ENCODE measurements at regions not wholly inside any gene's neighbourhood (a gene's known extent, or its start where the extent isn't known, plus 50 kb on each side); places are given as distances from the start of the nearest gene placed in this dataset.

- no peak for DNase-seq
- no peak overlapping the region for H3K9ac ChIP-seq (ENCODE audit: low read length)
- H3K4me1 ChIP-seq (ENCODE audit: control insufficient read depth, low read depth, low read length) = no peaks in the 10 kb centered on the region
- no peak overlapping the region for H3K56ac ChIP-seq (ENCODE audit: low read length)
- no peaks in the 10 kb centered on the region for H3K79me1 ChIP-seq (ENCODE audit: low read length)
- no peak overlapping the region for H2BK5ac ChIP-seq (ENCODE audit: low read length)
- no peak overlapping the region for H3K4me2 ChIP-seq (ENCODE audit: low read length)
- no peaks in the 10 kb centered on the region for H3K27me3 ChIP-seq (ENCODE audit: insufficient read depth, low read length, poor library complexity)
- H3K4me3 ChIP-seq (ENCODE audit: low read length) = no peak overlapping the region
- H2BK15ac ChIP-seq (replicated peaks; ENCODE audit: low read depth) = no peak overlapping the region
- H2BK120ac ChIP-seq (ENCODE audit: low read depth, low read length) = no peak overlapping the region
- no peak overlapping the region for H3K18ac ChIP-seq (ENCODE audit: low read length)
- H3K27ac ChIP-seq (ENCODE audit: low read depth, low read length) = no peak overlapping the region
- WGBS (ENCODE audit: extremely low coverage, insufficient coverage, low lambda C conversion rate) = no CpG with 5 or more reads among the region's 2 CpGs
- no peak overlapping the region for H3K23ac ChIP-seq (ENCODE audit: low read length)
- no peak overlapping the region for H4K5ac ChIP-seq (ENCODE audit: low read length)
- no peak overlapping the region for H2AK5ac ChIP-seq (ENCODE audit: low read length)
- no peak overlapping the region for H4K8ac ChIP-seq (ENCODE audit: low read depth, low read length)
- no peaks in the 10 kb centered on the region for H3K79me2 ChIP-seq (ENCODE audit: control insufficient read depth, insufficient read depth, low read length)
- no peaks in the 10 kb centered on the region for H3K36me3 ChIP-seq (ENCODE audit: control insufficient read depth, insufficient read depth, low read length)
- no peak overlapping the region for H3K4ac ChIP-seq (ENCODE audit: low read depth, low read length)
These were observed 55.8 kb upstream of the SLC6A11 start for GRCh38 chr3:10760199-10760598.

DNA sequence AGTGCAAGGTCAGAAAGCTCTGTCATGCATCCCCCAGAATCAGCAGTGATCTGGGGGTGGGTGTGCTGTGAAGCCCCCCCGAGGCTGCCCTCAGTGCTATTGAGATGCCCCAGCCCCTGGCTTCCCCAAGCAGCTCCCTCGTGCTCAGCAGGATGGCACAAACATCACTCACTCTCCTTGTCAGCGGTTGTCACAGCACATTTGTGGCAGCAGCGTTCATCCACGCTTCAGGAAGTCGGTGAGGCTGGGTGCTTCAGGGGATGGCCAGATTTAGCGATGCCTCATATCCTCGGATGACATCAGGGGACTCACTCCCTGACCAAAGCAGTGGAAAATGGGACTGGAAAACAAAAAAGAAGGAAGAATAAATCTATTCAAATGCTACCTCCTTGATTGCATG is 54.4 kb upstream of the SLC6A11 start:
- Histone ChIP-seq H3K18ac (ENCODE audit: low read length) (no peak overlapping the region), H3K4me3 (ENCODE audit: low read length) (no peak overlapping the region), H3K79me1 (ENCODE audit: low read length) (no peaks in the 10 kb centered on the region), H3K9ac (ENCODE audit: low read length) (no peak overlapping the region), H3K36me3 (ENCODE audit: control insufficient read depth, insufficient read depth, low read length) (no peaks in the 10 kb centered on the region), H3K27ac (ENCODE audit: low read depth, low read length) (no peak overlapping the region), H2BK15ac (replicated peaks; ENCODE audit: low read depth) (no peak overlapping the region), H3K4ac (ENCODE audit: low read depth, low read length) (no peak overlapping the region), H2AK5ac (ENCODE audit: low read length) (no peak overlapping the region), H2BK120ac (ENCODE audit: low read depth, low read length) (no peak overlapping the region), H3K4me2 (ENCODE audit: low read length) (no peak overlapping the region), H4K5ac (ENCODE audit: low read length) (no peak overlapping the region), H3K56ac (ENCODE audit: low read length) (no peak overlapping the region), H2BK5ac (ENCODE audit: low read length) (no peak overlapping the region), H3K79me2 (ENCODE audit: control insufficient read depth, insufficient read depth, low read length) (no peaks in the 10 kb centered on the region), H3K4me1 (ENCODE audit: control insufficient read depth, low read depth, low read length) (no peaks in the 10 kb centered on the region), H3K23ac (ENCODE audit: low read length) (no peak overlapping the region), H4K8ac (ENCODE audit: low read depth, low read length) (no peak overlapping the region), H3K27me3 (ENCODE audit: insufficient read depth, low read length, poor library complexity) (no peaks in the 10 kb centered on the region)
- no peak for DNase-seq
- WGBS (ENCODE audit: extremely low coverage, insufficient coverage, low lambda C conversion rate) = no CpG with 5 or more reads among the region's 8 CpGs

GRCh38 chr3:10762116-10762515 is 53.9 kb upstream of the SLC6A11 start:
- no peak overlapping the region for H4K8ac ChIP-seq (ENCODE audit: low read depth, low read length)
- H3K23ac ChIP-seq (ENCODE audit: low read length) = no peak overlapping the region
- H3K27me3 ChIP-seq (ENCODE audit: insufficient read depth, low read length, poor library complexity) = no peaks in the 10 kb centered on the region
- no peak for DNase-seq
- no peak overlapping the region for H3K56ac ChIP-seq (ENCODE audit: low read length)
- no peak overlapping the region for H2BK120ac ChIP-seq (ENCODE audit: low read depth, low read length)
- H3K4me3 ChIP-seq (ENCODE audit: low read length) = no peak overlapping the region
- no peak overlapping the region for H4K5ac ChIP-seq (ENCODE audit: low read length)
- H3K4me2 ChIP-seq (ENCODE audit: low read length) = no peak overlapping the region
- no peak overlapping the region for H3K27ac ChIP-seq (ENCODE audit: low read depth, low read length)
- no peaks in the 10 kb centered on the region for H3K79me1 ChIP-seq (ENCODE audit: low read length)
- H3K36me3 ChIP-seq (ENCODE audit: control insufficient read depth, insufficient read depth, low read length) = no peaks in the 10 kb centered on the region
- no peaks in the 10 kb centered on the region for H3K4me1 ChIP-seq (ENCODE audit: control insufficient read depth, low read depth, low read length)
- no peak overlapping the region for H2BK5ac ChIP-seq (ENCODE audit: low read length)
- no peak overlapping the region for H2BK15ac ChIP-seq (replicated peaks; ENCODE audit: low read depth)
- H2AK5ac ChIP-seq (ENCODE audit: low read length) = no peak overlapping the region
- no peak overlapping the region for H3K9ac ChIP-seq (ENCODE audit: low read length)
- H3K79me2 ChIP-seq (ENCODE audit: control insufficient read depth, insufficient read depth, low read length) = no peaks in the 10 kb centered on the region
- H3K18ac ChIP-seq (ENCODE audit: low read length) = no peak overlapping the region
- no CpG with 5 or more reads among the region's 5 CpGs for WGBS (ENCODE audit: extremely low coverage, insufficient coverage, low lambda C conversion rate)
- no peak overlapping the region for H3K4ac ChIP-seq (ENCODE audit: low read depth, low read length)

DNA sequence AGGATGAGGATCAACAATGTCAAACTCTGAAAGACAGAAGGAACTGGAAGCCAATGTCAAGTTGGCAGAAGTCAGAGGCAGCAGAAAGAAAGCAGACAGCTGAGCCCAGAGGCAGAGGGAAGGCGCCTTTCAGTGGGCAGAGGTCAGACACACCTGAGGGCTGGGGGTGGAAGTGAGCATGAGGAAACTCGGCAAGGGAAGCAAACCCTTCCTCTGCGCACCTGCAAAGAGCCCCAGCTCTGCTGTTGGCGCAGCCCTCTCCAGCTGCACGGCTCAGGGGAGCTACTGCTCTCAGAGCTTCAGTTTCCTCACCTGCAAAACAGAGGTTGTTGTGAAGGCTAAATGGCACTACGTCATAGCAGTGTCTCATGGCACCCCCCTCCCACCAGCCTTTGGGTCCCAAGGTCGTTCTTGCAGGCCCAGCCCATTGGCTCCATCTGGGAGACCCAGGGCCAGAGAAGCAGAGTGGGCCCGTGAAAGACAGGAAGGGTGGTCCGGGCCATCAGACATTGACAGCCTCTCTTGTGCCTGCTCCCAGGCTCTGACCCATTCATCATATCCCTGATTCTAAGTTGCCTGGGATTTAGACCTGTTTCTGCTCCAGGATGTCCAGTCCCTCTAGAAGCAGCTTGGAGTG is 53.3 kb upstream of the SLC6A11 start:
- Histone ChIP-seq H4K8ac (ENCODE audit: low read depth, low read length) (no peak overlapping the region), H3K4me3 (ENCODE audit: low read length) (no peak overlapping the region), H2AK5ac (ENCODE audit: low read length) (no peak overlapping the region), H2BK120ac (ENCODE audit: low read depth, low read length) (no peak overlapping the region), H3K79me1 (ENCODE audit: low read length) (no peaks in the 10 kb centered on the region), H2BK15ac (replicated peaks; ENCODE audit: low read depth) (no peak overlapping the region), H3K4ac (ENCODE audit: low read depth, low read length) (no peak overlapping the region), H2BK5ac (ENCODE audit: low read length) (no peak overlapping the region), H3K9ac (ENCODE audit: low read length) (no peak overlapping the region), H3K4me2 (ENCODE audit: low read length) (no peak overlapping the region), H3K27me3 (ENCODE audit: insufficient read depth, low read length, poor library complexity) (no peaks in the 10 kb centered on the region), H4K5ac (ENCODE audit: low read length) (no peak overlapping the region), H3K4me1 (ENCODE audit: control insufficient read depth, low read depth, low read length) (no peaks in the 10 kb centered on the region), H3K27ac (ENCODE audit: low read depth, low read length) (no peak overlapping the region), H3K36me3 (ENCODE audit: control insufficient read depth, insufficient read depth, low read length) (no peaks in the 10 kb centered on the region), H3K56ac (ENCODE audit: low read length) (no peak overlapping the region), H3K79me2 (ENCODE audit: control insufficient read depth, insufficient read depth, low read length) (no peaks in the 10 kb centered on the region), H3K23ac (ENCODE audit: low read length) (no peak overlapping the region), H3K18ac (ENCODE audit: low read length) (no peak overlapping the region)
- DNase-seq = no peak
- WGBS (ENCODE audit: extremely low coverage, insufficient coverage, low lambda C conversion rate) = no CpG with 5 or more reads among the region's 9 CpGs

DNA sequence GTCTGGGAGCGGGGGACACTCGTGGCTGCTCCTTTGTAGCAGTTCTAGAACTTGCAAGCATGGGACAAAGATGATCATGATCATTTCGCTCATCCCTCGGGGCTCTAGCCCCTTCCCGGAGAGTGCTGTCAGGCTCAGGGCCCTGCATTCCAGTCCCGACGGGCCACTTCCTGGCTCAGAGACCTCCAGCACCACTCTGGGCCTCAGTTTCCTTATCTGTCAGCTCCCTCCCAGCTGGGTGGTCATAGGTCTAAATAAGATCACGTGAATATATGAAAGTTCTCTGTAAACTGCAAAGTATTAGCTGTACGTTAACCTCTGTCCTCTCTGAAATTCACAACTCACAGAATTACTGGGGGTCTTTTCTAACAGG is 52.8 kb upstream of the SLC6A11 start:
- Histone ChIP-seq H3K79me1 (ENCODE audit: low read length) (no peaks in the 10 kb centered on the region), H3K4me3 (ENCODE audit: low read length) (no peak overlapping the region), H3K9ac (ENCODE audit: low read length) (no peak overlapping the region), H3K56ac (ENCODE audit: low read length) (no peak overlapping the region), H3K4ac (ENCODE audit: low read depth, low read length) (no peak overlapping the region), H3K4me1 (ENCODE audit: control insufficient read depth, low read depth, low read length) (no peaks in the 10 kb centered on the region), H3K4me2 (ENCODE audit: low read length) (no peak overlapping the region), H3K27me3 (ENCODE audit: insufficient read depth, low read length, poor library complexity) (no peaks in the 10 kb centered on the region), H4K5ac (ENCODE audit: low read length) (no peak overlapping the region), H3K27ac (ENCODE audit: low read depth, low read length) (no peak overlapping the region), H3K36me3 (ENCODE audit: control insufficient read depth, insufficient read depth, low read length) (no peaks in the 10 kb centered on the region), H3K18ac (ENCODE audit: low read length) (no peak overlapping the region), H2BK15ac (replicated peaks; ENCODE audit: low read depth) (no peak overlapping the region), H3K23ac (ENCODE audit: low read length) (no peak overlapping the region), H2BK5ac (ENCODE audit: low read length) (no peak overlapping the region), H4K8ac (ENCODE audit: low read depth, low read length) (no peak overlapping the region), H2AK5ac (ENCODE audit: low read length) (no peak overlapping the region), H2BK120ac (ENCODE audit: low read depth, low read length) (no peak overlapping the region), H3K79me2 (ENCODE audit: control insufficient read depth, insufficient read depth, low read length) (no peaks in the 10 kb centered on the region)
- no peak for DNase-seq
- WGBS (ENCODE audit: extremely low coverage, insufficient coverage, low lambda C conversion rate) = no CpG with 5 or more reads among the region's 9 CpGs

DNA sequence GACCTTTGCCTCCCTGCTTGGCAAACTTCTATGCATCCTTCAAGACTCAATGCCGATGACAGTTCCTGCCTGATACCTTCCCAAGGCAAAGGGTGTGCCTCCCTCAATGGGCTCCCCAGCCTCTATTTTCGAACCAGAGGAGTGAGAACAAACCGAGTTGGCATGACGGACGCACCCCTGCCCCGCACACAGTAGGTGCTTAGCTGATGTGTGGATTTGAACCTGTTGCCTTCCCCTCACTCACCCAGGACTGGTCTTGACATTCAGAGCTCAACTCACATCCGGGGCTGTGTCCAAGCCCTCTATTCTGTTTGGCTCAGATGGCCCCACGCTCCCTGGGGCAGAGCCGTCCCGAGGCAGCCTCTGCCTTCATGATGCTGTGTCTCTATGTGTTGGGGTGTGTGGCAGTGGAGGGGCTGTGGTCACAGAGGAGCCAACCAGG is 52.2 kb upstream of the SLC6A11 start:
- Histone ChIP-seq H3K56ac (ENCODE audit: low read length) (no peak overlapping the region), H3K4me1 (ENCODE audit: control insufficient read depth, low read depth, low read length) (no peaks in the 10 kb centered on the region), H3K79me1 (ENCODE audit: low read length) (no peaks in the 10 kb centered on the region), H2AK5ac (ENCODE audit: low read length) (no peak overlapping the region), H4K8ac (ENCODE audit: low read depth, low read length) (no peak overlapping the region), H3K9ac (ENCODE audit: low read length) (no peak overlapping the region), H2BK120ac (ENCODE audit: low read depth, low read length) (no peak overlapping the region), H3K79me2 (ENCODE audit: control insufficient read depth, insufficient read depth, low read length) (no peaks in the 10 kb centered on the region), H4K5ac (ENCODE audit: low read length) (no peak overlapping the region), H3K36me3 (ENCODE audit: control insufficient read depth, insufficient read depth, low read length) (no peaks in the 10 kb centered on the region), H3K18ac (ENCODE audit: low read length) (no peak overlapping the region), H3K4me3 (ENCODE audit: low read length) (no peak overlapping the region), H3K4me2 (ENCODE audit: low read length) (no peak overlapping the region), H3K27ac (ENCODE audit: low read depth, low read length) (no peak overlapping the region), H2BK15ac (replicated peaks; ENCODE audit: low read depth) (no peak overlapping the region), H3K27me3 (ENCODE audit: insufficient read depth, low read length, poor library complexity) (no peaks in the 10 kb centered on the region), H3K4ac (ENCODE audit: low read depth, low read length) (no peak overlapping the region), H3K23ac (ENCODE audit: low read length) (no peak overlapping the region), H2BK5ac (ENCODE audit: low read length) (no peak overlapping the region)
- no peak for DNase-seq
- WGBS (ENCODE audit: extremely low coverage, insufficient coverage, low lambda C conversion rate) = no CpG with 5 or more reads among the region's 10 CpGs
